ENCODE measurements at regions not wholly inside any gene's neighbourhood (a gene's known extent, or its start where the extent isn't known, plus 50 kb on each side); places are given as distances from the start of the nearest gene placed in this dataset.

- ChIA-PET CTCF (interaction anchor here (1.1 kb wide), 1 partner anchor 14 kb away, joined by 3 read pairs; no protein-coding TSS in a partner anchor), POLR2A (no interaction called here)
- intact Hi-C loops (cut with micrococcal nuclease) (no loop called here), dilution Hi-C loops (cut with MboI; ENCODE audit: extremely low pct_ligation_motif_present, low sequenced_read_pairs) (no loop called here)
- TF ChIP-seq FOS (IDR thresholded peaks at IDR 0.05; ENCODE audit: borderline replicate concordance, insufficient read depth, low read length) (no peak), MAX (IDR thresholded peaks at IDR 0.05; ENCODE audit: insufficient read depth, insufficient read length) (no peak), EZH2 (IDR thresholded peaks at IDR 0.05; ENCODE audit: borderline replicate concordance, low read depth, low read length, severe bottlenecking) (no peak), JUN (IDR thresholded peaks at IDR 0.05; ENCODE audit: borderline replicate concordance, insufficient read depth, insufficient read length, low read depth) (no peak), CTCF (IDR thresholded peaks at IDR 0.05; ENCODE audit: extremely low read depth in 1 of 2, insufficient read depth in 1 of 2, low read depth in 1 of 2, low read length in 2 of 2) (no peak), GATA2 (IDR thresholded peaks at IDR 0.05; ENCODE audit: insufficient read depth, insufficient read length, low read depth, low read length) (no peak), POLR2AphosphoS5 (IDR thresholded peaks at IDR 0.05; ENCODE audit: insufficient read depth, low read depth, low read length) (no peak), MYC (IDR thresholded peaks at IDR 0.05; ENCODE audit: low read depth, low read length) (no peak), POLR2A (IDR thresholded peaks at IDR 0.05; ENCODE audit: low read depth, low read length) (no peak)
- Histone ChIP-seq H3K9ac (replicated peaks; ENCODE audit: extremely low read depth, insufficient read depth, low read length) (no peak overlapping the region), H3K9me1 (replicated peaks; ENCODE audit: control insufficient read depth, extremely low read depth, insufficient read depth, low read length) (no peaks in the 10 kb centered on the region), H3K79me2 (ENCODE audit: control insufficient read depth, insufficient read depth, low read length) (no peaks in the 10 kb centered on the region), H3K36me3 (ENCODE audit: control insufficient read depth in 2 of 2, extremely low read depth in 1 of 2, insufficient read depth in 2 of 2, low read length in 2 of 2) (no peaks in the 10 kb centered on the region), H2AFZ (ENCODE audit: low read depth, low read length) (no peak overlapping the region), H3K27me3 (ENCODE audit: control insufficient read depth in 2 of 2, insufficient read depth in 2 of 2, low read length in 2 of 2) (no peaks in the 10 kb centered on the region), H3K4me1 (ENCODE audit: control insufficient read depth, extremely low read depth, insufficient read depth, low read length) (peaks cover 4% of the 10 kb centered on the region), H3K27ac (ENCODE audit: insufficient read depth, low read depth, low read length) (no peak overlapping the region), H3K9me3 (replicated peaks; ENCODE audit: control insufficient read depth, insufficient read depth, low read length) (no peaks in the 10 kb centered on the region), H3K4me2 (ENCODE audit: insufficient read depth, low read length) (no peak overlapping the region), H4K20me1 (replicated peaks; ENCODE audit: control insufficient read depth, extremely low read depth, insufficient read depth, low read length) (no peaks in the 10 kb centered on the region), H3K4me3 (replicated peaks in 1 of 3; ENCODE audit: insufficient read depth in 1 of 3, low read depth in 1 of 3, low read length in 3 of 3) (no peak overlapping the region)
- no peak for FAIRE-seq
- DNase-seq (ENCODE audit: low read depth, low spot score), result no peak
- no TSS peak for BruUV-seq (replicated peaks)
Measured at GRCh38 chr2:138293549-138293948, 208.0 kb upstream of the SPOPL start.

All from endothelial cell of umbilical vein (primary cell).